CD8-positive, alpha-beta memory T cell (primary cell): ENCODE measurements at regions not wholly inside any gene's neighbourhood (a gene's known extent, or its start where the extent isn't known, plus 50 kb on each side); places are given as distances from the start of the nearest gene placed in this dataset.

Experiments used
- CTCF ChIA-PET: fragments of 350-600 bp; sonication (Branson Sonifier 250); formaldehyde crosslinking; loops from one replicate; lab custom pipeline; 2021; ENCODE audit warnings: antibody characterized with exemption; lab: Charles Lee
- POLR2A ChIA-PET: fragments of 350-600 bp; sonication (Branson Sonifier 250); formaldehyde crosslinking; loops from one replicate; lab custom pipeline; 2021; ENCODE audit warnings: antibody characterized with exemption; lab: Charles Lee
- DNase-seq, 5 donors: peaks; one replicate each; pipeline versions ENCODE4 v3.0.0 to v3.0.0-alpha.2; 2020 to 2022; ENCODE audit warnings: mixed read lengths in 1 of 5
- H3K27ac ChIP-seq: one replicate; pipeline ENCODE4 v1.7.0; 2013; ENCODE audit warnings: low read depth, mild to moderate bottlenecking, low read length, moderate library complexity
- H3K27me3 ChIP-seq: 2 replicates; pipeline ENCODE4 v1.7.0; 2013; ENCODE audit warnings: low read length, mild to moderate bottlenecking; ENCODE audit not compliant: insufficient read depth, poor library complexity, severe bottlenecking
- H3K36me3 ChIP-seq: 2 replicates; pipeline ENCODE4 v1.7.0; 2013; ENCODE audit warnings: mild to moderate bottlenecking, low read length, moderate library complexity; ENCODE audit not compliant: insufficient read depth
- H3K4me1 ChIP-seq: 2 replicates; pipeline ENCODE4 v1.7.0; 2013; ENCODE audit warnings: mild to moderate bottlenecking, low read length, moderate library complexity; ENCODE audit not compliant: insufficient read depth
- H3K4me3 ChIP-seq: 2 replicates; pipeline ENCODE4 v1.7.0; 2013; ENCODE audit warnings: mild to moderate bottlenecking, low read length
- H3K9me3 ChIP-seq: 2 replicates; pipeline ENCODE4 v1.7.0; 2013; ENCODE audit warnings: mild to moderate bottlenecking, low read length
- H3K27ac Mint-ChIP-seq, 8 donors: one replicate each; pipeline ENCODE4 v1.8.0; 2020 to 2021; ENCODE audit warnings: mixed read lengths in 8 of 8, mild to moderate bottlenecking in 6 of 8, inconsistent platforms in 3 of 8, moderate library complexity in 3 of 8
- H3K27me3 Mint-ChIP-seq, 2 donors: one replicate each; pipeline ENCODE4 v1.8.0; 2020 to 2021; ENCODE audit warnings: mixed read lengths in 2 of 2, mild to moderate bottlenecking in 1 of 2, moderate library complexity in 1 of 2
- H3K36me3 Mint-ChIP-seq, 3 donors: one replicate each; pipeline ENCODE4 v1.8.0; 2020 to 2021; ENCODE audit warnings: mixed read lengths in 3 of 3, inconsistent platforms in 1 of 3, mild to moderate bottlenecking in 1 of 3
- H3K4me1 Mint-ChIP-seq, 3 donors: one replicate each; pipeline ENCODE4 v1.8.0; 2020 to 2021; ENCODE audit warnings: mixed read lengths in 3 of 3, inconsistent platforms in 1 of 3, mild to moderate bottlenecking in 1 of 3
- H3K4me3 Mint-ChIP-seq, 7 donors: one replicate each; pipeline ENCODE4 v1.8.0; 2020 to 2021; ENCODE audit warnings: mixed read lengths in 7 of 7, mild to moderate bottlenecking in 6 of 7, moderate library complexity in 4 of 7, inconsistent platforms in 2 of 7
- H3K9me3 Mint-ChIP-seq, 5 donors: one replicate each; pipeline ENCODE4 v1.8.0; 2020 to 2022; ENCODE audit warnings: mixed read lengths in 5 of 5, mild to moderate bottlenecking in 3 of 5, moderate library complexity in 2 of 5, inconsistent platforms in 1 of 5

- no peak overlapping the region for H3K27ac ChIP-seq
- Mint-ChIP-seq H3K27ac (no peak overlapping the region), H3K9me3 (no peaks in the 10 kb centered on the region), H3K27me3 (peaks cover 12 to 14% of the 10 kb centered on the region in 2 donors), H3K4me3 (no peak overlapping the region), H3K36me3 (no peaks in the 10 kb centered on the region), H3K4me1 (no peaks in the 10 kb centered on the region)
- POLR2A ChIA-PET = no interaction called here
- no peaks in the 10 kb centered on the region for H3K4me1 ChIP-seq
- CTCF ChIA-PET = no interaction called here
- no peaks in the 10 kb centered on the region for H3K9me3 ChIP-seq
- H3K36me3 ChIP-seq = no peaks in the 10 kb centered on the region
- no peaks in the 10 kb centered on the region for H3K27me3 ChIP-seq
- H3K4me3 ChIP-seq = no peak overlapping the region
- DNase-seq = no peak
These were observed 281.1 kb upstream of the FN1 start for GRCh38 chr2:215716956-215717355.

- no peaks in the 10 kb centered on the region for H3K36me3 ChIP-seq
- H3K9me3 ChIP-seq = no peaks in the 10 kb centered on the region
- Mint-ChIP-seq H3K4me3 (no peak overlapping the region), H3K27ac (no peak overlapping the region), H3K4me1 (no peaks in the 10 kb centered on the region), H3K9me3 (no peaks in the 10 kb centered on the region), H3K27me3 (peaks cover 12 to 14% of the 10 kb centered on the region in 2 donors), H3K36me3 (no peaks in the 10 kb centered on the region)
- ChIA-PET POLR2A (no interaction called here), CTCF (no interaction called here)
- no peak for DNase-seq
- H3K4me3 ChIP-seq = no peak overlapping the region
- no peak overlapping the region for H3K27ac ChIP-seq
- no peaks in the 10 kb centered on the region for H3K27me3 ChIP-seq
- H3K4me1 ChIP-seq = no peaks in the 10 kb centered on the region
These were observed 277.3 kb upstream of the FN1 start for GRCh38 chr2:215712871-215713790.

DNA sequence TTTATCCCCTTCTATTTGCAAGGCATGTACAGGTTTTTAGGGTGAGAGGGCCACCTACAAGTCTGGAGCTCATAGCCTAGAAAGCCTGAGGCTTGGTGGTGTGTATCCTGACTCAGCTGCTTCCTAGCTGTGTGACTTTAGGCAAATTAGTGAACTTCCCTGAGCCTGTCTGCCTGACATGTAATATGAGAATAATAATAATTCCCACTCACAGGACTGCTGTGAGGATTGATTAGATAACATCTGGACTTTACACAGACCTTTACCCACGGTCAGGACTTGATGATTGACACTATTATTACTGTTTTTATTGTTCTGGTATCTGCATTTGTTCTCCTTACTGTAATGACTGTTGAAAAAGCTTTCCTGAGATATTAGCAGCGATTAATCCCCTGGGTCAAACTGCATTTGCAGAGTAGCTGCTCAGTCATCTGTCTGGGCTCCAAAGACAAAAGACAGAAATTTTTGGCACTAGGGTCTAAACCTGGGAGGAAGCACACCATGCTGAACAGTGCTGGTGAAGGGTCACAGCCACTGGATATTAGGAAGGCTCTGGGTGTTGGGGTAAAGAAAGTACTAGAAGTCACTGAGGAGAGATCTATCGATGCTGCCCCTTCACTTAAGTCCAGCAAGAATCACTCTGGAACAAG lies 276.5 kb upstream of the FN1 start:
- H3K36me3 Mint-ChIP-seq = no peaks in the 10 kb centered on the region
- Histone ChIP-seq H3K27ac (no peak overlapping the region), H3K27me3 (no peaks in the 10 kb centered on the region), H3K4me1 (no peaks in the 10 kb centered on the region), H3K9me3 (no peaks in the 10 kb centered on the region), H3K36me3 (no peaks in the 10 kb centered on the region), H3K4me3 (no peak overlapping the region)
- CTCF ChIA-PET = no interaction called here
- no peaks in the 10 kb centered on the region for H3K4me1 Mint-ChIP-seq
- peaks cover 11 to 12% of the 10 kb centered on the region in 2 donors for H3K27me3 Mint-ChIP-seq
- POLR2A ChIA-PET = no interaction called here
- no peak overlapping the region for H3K27ac Mint-ChIP-seq
- DNase-seq = no peak
- no peaks in the 10 kb centered on the region for H3K9me3 Mint-ChIP-seq
- H3K4me3 Mint-ChIP-seq = no peak overlapping the region

DNA sequence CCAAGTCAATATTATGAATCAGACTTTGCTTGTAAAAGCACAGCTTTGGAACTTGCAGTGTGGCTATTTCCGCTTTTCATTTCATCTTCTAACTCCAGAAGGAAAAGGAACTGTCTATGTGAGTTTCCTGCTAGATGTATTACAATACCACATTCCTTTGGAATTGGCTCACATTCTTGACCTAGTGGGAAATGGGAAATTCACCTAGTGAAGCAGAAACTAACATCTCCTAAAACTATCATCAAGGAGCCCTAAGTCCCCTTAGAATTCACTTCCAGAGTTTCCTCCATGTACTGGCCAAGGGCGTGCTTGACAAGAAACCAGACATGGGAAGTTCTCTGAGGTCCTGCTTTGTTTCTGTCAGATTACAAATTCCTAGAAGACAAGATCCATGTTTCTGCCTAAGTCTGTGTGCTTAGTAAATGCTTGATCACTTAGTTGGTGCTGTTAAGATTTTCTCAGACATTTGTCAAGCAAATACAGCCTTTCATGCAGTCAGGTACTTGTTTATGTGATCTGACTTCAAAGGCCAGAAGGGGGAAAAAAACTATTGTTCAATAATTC lies 275.7 kb upstream of the FN1 start:
- no peak overlapping the region for H3K4me3 Mint-ChIP-seq
- CTCF ChIA-PET = interaction anchor here (0.6 kb wide), 1 partner anchor 442 kb away, joined by 3 read pairs; no protein-coding TSS in a partner anchor

DNA sequence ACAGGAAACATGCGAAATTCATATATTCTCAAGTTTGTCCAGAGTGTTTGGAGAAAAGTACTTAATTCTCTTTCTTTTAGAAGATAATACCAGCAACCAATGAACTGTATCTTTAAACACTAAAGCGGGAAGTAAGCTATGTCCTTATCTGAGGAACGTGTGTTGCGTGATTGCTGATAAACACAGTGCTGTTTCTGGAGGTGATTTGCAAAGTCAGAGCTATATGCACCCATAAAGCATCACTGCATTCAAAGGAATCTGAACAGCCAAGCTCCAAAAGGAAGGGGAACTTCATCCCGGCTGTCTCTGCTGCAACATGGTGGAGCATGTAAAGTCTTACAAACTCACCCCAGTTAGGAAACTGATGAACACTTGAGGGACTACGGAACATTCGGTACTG lies 271.7 kb upstream of the FN1 start:
- H3K9me3 ChIP-seq = no peaks in the 10 kb centered on the region
- peaks cover 0 to 3% (median 0%) of the 10 kb centered on the region in 3 donors for H3K36me3 Mint-ChIP-seq
- H3K27me3 Mint-ChIP-seq = peaks cover 0 to 4% of the 10 kb centered on the region in 2 donors
- peak overlapping the region in 1 of 8 donors; percentile 65 for H3K27ac Mint-ChIP-seq
- no peak overlapping the region for H3K4me3 ChIP-seq
- H3K4me1 Mint-ChIP-seq = no peaks in the 10 kb centered on the region
- no peaks in the 10 kb centered on the region for H3K27me3 ChIP-seq
- no peak overlapping the region for H3K4me3 Mint-ChIP-seq
- H3K4me1 ChIP-seq = no peaks in the 10 kb centered on the region
- CTCF ChIA-PET = no interaction called here
- H3K27ac ChIP-seq = no peak overlapping the region
- no peaks in the 10 kb centered on the region for H3K36me3 ChIP-seq
- no peak for DNase-seq
- no peaks in the 10 kb centered on the region for H3K9me3 Mint-ChIP-seq
- POLR2A ChIA-PET = no interaction called here

More for the DNA sequence above, 275.7 kb upstream of the FN1 start:
- no peaks in the 10 kb centered on the region for H3K4me1 Mint-ChIP-seq
- H3K4me1 ChIP-seq = no peaks in the 10 kb centered on the region
- no peak for DNase-seq
- no peak overlapping the region for H3K27ac Mint-ChIP-seq
- H3K36me3 ChIP-seq = no peaks in the 10 kb centered on the region
- H3K27me3 ChIP-seq = no peaks in the 10 kb centered on the region
- POLR2A ChIA-PET = no interaction called here
- no peak overlapping the region for H3K27ac ChIP-seq
- peaks cover 9 to 12% of the 10 kb centered on the region in 2 donors for H3K27me3 Mint-ChIP-seq
- no peaks in the 10 kb centered on the region for H3K9me3 Mint-ChIP-seq
- H3K9me3 ChIP-seq = no peaks in the 10 kb centered on the region
- H3K4me3 ChIP-seq = no peak overlapping the region
- no peaks in the 10 kb centered on the region for H3K36me3 Mint-ChIP-seq

- DNase-seq = no peak
These were observed 270.0 kb upstream of the FN1 start for GRCh38 chr2:215705771-215706361.

GRCh38 chr2:215705281-215705680 lies 269.4 kb upstream of the FN1 start:
- Histone ChIP-seq H3K27me3 (no peaks in the 10 kb centered on the region), H3K4me3 (no peak overlapping the region), H3K4me1 (no peaks in the 10 kb centered on the region), H3K9me3 (no peaks in the 10 kb centered on the region), H3K36me3 (no peaks in the 10 kb centered on the region), H3K27ac (no peak overlapping the region)
- DNase-seq = no peak
- ChIA-PET CTCF (no interaction called here), POLR2A (no interaction called here)
- H3K9me3 Mint-ChIP-seq = no peaks in the 10 kb centered on the region
- H3K36me3 Mint-ChIP-seq = peaks cover 0 to 3% (median 0%) of the 10 kb centered on the region in 3 donors
- H3K27ac Mint-ChIP-seq = no peak overlapping the region
- H3K27me3 Mint-ChIP-seq = peaks cover 0 to 2% of the 10 kb centered on the region in 2 donors
- H3K4me3 Mint-ChIP-seq = no peak overlapping the region
- no peaks in the 10 kb centered on the region for H3K4me1 Mint-ChIP-seq

More at GRCh38 chr2:215705771-215706361, 270.0 kb upstream of the FN1 start:
- ChIA-PET POLR2A (no interaction called here), CTCF (no interaction called here)
- no peaks in the 10 kb centered on the region for H3K36me3 ChIP-seq
- Mint-ChIP-seq H3K36me3 (peaks cover 0 to 3% (median 0%) of the 10 kb centered on the region in 3 donors), H3K4me1 (no peaks in the 10 kb centered on the region), H3K27me3 (peaks cover 0 to 2% of the 10 kb centered on the region in 2 donors), H3K4me3 (no peak overlapping the region), H3K27ac (no peak overlapping the region), H3K9me3 (no peaks in the 10 kb centered on the region)
- no peaks in the 10 kb centered on the region for H3K9me3 ChIP-seq
- H3K4me3 ChIP-seq = no peak overlapping the region
- H3K27me3 ChIP-seq = no peaks in the 10 kb centered on the region
- no peak overlapping the region for H3K27ac ChIP-seq
- no peaks in the 10 kb centered on the region for H3K4me1 ChIP-seq
